ENCODE measurements at regions not wholly inside any gene's neighbourhood (a gene's known extent, or its start where the extent isn't known, plus 50 kb on each side); places are given as distances from the start of the nearest gene placed in this dataset.
"Not testable (repeated sequence)": the region's sequence is repeated elsewhere in the genome, so short reads cannot be mapped to it uniquely, and the experiment has no call there.

DNA sequence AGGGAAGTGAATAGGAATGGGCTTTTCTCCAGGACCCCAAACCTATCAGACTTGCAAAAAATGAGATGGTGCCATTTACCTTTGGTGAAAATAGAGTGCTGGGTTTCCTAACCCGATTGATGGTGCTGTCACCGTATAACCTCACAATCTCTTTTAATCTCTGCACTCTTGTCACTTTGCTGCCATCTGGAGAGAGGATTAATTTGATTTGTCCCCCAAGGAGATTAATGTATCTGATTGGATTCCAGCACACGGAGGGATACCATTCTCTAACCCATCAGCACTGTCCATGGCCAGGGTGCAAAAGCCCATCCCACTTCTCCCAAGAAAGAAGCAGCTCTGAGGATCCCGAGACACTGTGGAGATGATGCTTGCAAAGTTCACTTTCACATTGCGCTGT, 86.3 kb upstream of the NFE2L3 start:
- no peak for DNase-seq

- DNase-seq = no peak
Observed at GRCh38 chr7:26066736-26067135, 85.3 kb upstream of the NFE2L3 start.

GRCh38 chr7:26070290-26070689, 81.7 kb upstream of the NFE2L3 start:
- DNase-seq = no peak

DNA sequence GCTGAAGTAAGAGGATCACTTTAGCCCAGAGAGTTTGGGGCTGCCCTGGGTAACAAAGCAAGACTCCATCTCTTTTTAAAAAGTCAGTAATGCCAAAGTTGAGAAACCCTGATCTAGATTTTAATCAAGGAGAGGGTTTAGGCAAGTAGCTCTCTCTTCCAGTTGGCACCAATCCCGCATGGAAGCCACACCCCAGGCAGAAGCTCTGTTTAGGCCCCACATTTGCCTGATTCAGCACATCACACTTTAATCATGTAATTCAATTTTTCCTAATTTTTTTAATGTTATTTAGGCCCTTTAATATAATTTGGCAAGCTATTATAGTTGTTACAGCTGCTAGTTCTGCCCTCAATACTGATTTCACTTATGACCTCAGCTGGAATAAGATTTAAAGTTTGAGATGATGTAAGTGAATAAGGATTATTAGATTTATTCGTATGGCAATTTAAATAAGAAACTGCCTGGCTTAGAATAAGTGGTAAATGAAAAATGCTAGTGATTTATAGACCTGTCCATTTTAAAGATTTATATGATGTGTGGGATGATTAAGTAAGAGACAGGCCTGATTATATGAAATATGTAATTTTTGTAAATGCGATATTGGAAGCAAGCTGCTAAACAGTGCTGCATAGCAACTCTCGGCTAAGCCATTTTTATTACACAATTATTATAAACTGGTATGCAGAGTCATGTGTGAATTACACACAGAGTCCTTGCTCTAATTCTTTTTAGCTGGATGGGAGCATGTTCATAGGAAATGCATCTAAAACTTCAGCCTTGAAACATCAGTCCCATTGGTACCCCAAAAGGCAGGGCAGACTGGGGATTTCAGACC, 80.2 kb upstream of the NFE2L3 start:
- DNase-seq = no peak

DNA sequence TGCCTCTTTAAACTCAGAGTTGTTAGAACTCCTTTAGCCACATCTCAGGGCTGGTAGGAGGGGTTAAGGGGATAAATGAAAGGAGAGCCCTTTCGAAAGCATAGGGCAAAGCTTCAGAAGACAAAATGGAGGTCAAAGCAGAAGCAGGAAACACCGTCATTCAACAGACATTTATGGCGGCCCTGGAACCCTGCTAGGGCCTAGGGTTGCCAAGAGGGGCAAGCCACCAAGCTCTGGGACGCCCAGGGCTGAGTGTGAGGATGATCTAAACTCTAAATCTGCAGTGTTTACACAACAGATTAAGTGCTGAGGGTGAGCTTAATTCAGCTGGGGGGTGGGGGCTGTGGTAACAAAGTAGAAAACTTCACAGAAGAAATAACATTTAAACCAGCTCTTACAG, 79.0 kb upstream of the NFE2L3 start:
- no peak for DNase-seq

GRCh38 chr7:26074919-26075318, 77.1 kb upstream of the NFE2L3 start:
- DNase-seq = no peak

- no peak for DNase-seq
Observed at GRCh38 chr7:26076691-26077090, 75.3 kb upstream of the NFE2L3 start.

GRCh38 chr7:26078437-26079336, 73.3 kb upstream of the NFE2L3 start:
- peak; percentile 62 for DNase-seq

- DNase-seq = no peak
Observed at GRCh38 chr7:26081638-26082037, 70.4 kb upstream of the NFE2L3 start.

DNA sequence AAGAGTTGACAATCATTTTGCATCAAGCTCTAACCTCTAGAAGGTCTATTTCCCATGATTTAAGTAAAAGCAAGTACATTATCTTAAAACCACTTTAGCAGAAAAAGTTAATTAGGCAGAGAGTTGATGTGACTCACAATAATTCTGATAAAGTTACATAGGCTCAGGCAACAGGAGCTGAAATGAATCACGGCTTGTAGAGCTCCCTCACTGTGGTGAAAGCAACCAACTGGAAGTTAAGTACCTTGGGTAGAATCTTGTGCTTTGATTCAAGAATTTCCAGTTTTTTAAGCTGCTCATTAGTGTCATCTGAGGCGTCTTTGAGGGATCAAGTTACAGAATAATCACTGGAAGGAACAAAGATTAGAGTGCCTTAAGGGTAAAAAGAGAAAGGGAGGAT, 68.9 kb upstream of the NFE2L3 start:
- no peak for DNase-seq

GRCh38 chr7:26084418-26084817, 67.6 kb upstream of the NFE2L3 start:
- no peak for DNase-seq

- DNase-seq = no peak
Observed at GRCh38 chr7:26085771-26086170, 66.2 kb upstream of the NFE2L3 start.

GRCh38 chr7:26087321-26088091, 64.5 kb upstream of the NFE2L3 start:
- DNase-seq = no peak

DNA sequence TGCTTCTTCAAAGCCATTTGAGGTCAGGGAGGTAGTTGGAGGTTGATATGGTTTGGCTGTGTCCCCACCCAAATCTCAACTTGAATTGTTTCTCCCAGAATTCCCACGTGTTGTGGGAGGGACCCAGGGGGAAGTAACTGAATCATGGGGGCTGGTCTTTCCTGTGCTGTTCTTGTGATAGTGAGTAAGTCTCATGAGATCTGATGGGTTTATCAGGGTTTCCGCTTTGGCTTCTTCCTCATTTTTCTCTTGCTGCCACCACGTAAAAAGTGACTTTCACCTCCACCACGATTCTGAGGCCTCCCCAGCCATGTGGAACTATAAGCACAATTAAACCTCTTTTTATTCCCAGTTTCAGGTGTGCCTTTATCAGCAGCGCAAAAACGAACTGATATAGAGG, 62.5 kb upstream of the NFE2L3 start:
- DNase-seq = not testable (repeated sequence)

- no peak for DNase-seq
Observed at GRCh38 chr7:26090927-26091519, 61.0 kb upstream of the NFE2L3 start.

- DNase-seq = no peak
Observed at GRCh38 chr7:26091933-26092332, 60.1 kb upstream of the NFE2L3 start.

DNA sequence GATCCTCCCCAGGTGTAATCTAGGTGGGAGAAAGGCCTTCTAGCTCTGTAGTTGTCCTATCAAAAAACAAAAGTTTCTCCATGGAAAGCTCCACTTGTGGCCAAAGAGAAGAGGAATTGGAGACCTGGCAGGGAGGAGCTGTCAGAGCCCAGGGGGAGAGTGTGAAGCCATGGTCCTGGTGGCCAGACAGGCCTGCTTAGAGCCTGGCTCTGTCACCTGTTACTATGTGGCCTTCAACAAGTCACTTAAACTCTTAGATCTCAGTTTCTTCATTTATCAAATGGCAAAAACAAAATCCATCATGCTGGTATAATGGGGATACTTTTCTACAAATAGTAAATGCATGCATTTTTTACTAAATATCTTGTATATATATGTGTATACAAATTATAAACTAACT, 59.0 kb upstream of the NFE2L3 start:
- DNase-seq = no peak

DNA sequence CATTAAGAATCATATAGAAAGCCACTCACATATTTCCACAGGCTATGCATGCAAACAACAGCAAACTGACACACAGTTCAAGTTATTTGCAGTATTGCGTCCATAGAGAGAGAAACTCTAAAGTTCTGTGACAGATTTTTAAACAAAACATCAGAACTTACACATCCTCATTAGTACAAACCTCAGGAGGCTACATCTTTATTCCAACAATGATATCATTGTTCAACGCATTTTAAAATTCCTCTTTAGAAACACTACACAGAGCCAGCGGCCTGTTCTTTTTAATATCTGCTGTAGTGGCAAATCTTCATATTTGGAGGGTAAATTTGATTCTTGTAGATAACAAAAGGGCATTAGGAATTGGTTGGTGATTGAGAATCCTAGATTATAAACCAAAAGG, 55.9 kb upstream of the NFE2L3 start:
- no peak for DNase-seq

- no peak for DNase-seq
Observed at GRCh38 chr7:26097837-26098668, 53.9 kb upstream of the NFE2L3 start.

DNA sequence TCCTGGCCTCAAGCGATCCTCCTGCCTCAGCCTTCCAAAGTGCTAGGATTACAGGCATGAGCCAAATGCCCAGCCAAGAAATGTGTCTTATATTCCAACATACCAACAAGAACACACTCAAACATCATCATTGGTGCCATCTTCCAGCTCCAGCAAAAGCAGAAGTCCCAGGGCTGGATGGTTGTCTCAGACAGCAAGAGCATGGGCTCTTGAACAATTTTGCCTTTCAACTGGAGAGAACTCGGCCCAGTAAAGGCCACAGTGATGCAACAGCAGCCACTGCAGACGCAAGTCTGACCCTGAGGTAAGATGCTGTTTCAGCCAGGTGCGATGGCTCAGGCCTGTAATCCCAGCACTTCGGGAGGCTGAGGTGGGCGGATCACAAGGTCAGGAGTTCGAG, 52.8 kb upstream of the NFE2L3 start:
- DNase-seq = no peak

- no peak for DNase-seq
Observed at GRCh38 chr7:26100406-26101339, 51.3 kb upstream of the NFE2L3 start.

Data from NCI-H2107 (cell line).